ENCODE measurements at regions not wholly inside any gene's neighbourhood (a gene's known extent, or its start where the extent isn't known, plus 50 kb on each side); places are given as distances from the start of the nearest gene placed in this dataset.

- intact Hi-C loops (cut with micrococcal nuclease; ENCODE audit: unreplicated experiment), result no loop called here
- Histone ChIP-seq H3K4me2 (ENCODE audit: low read length) (no peak overlapping the region), H3K4me3 (ENCODE audit: low read depth, low read length, poor library complexity, severe bottlenecking) (no peak overlapping the region), H3K9me2 (ENCODE audit: insufficient read depth, low read length) (no peaks in the 10 kb centered on the region), H3K27ac (ENCODE audit: low read depth, low read length, poor library complexity, severe bottlenecking) (no peak overlapping the region), H3K4me1 (ENCODE audit: insufficient read depth, low read length, poor library complexity, severe bottlenecking) (no peaks in the 10 kb centered on the region), H2AFZ (ENCODE audit: low read length) (no peak overlapping the region), H3K79me2 (ENCODE audit: insufficient read depth, low read depth, low read length) (no peaks in the 10 kb centered on the region), H3K36me3 (ENCODE audit: insufficient read depth, low read length) (no peaks in the 10 kb centered on the region), H3K9me3 (ENCODE audit: low read length) (no peaks in the 10 kb centered on the region), H4K20me1 (ENCODE audit: insufficient read depth, low read length) (no peaks in the 10 kb centered on the region)
- ChIA-PET CTCF (ENCODE audit: unreplicated experiment) (no interaction called here), POLR2A (no interaction called here)
- BruUV-seq (replicated peaks), result no TSS peak
- DNase-seq (ENCODE audit: low spot score), result no peak
- TF ChIP-seq EZH2phosphoT487 (IDR thresholded peaks at IDR 0.05; ENCODE audit: borderline replicate concordance, low read depth, low read length) (no peak), CTCF (conservative IDR thresholded peaks at IDR 0.05; ENCODE audit: low read length) (no peak)
These were observed 464.2 kb upstream of the PIK3C3 start for GRCh38 chr18:41490861-41491260.

- intact Hi-C loops (cut with micrococcal nuclease; ENCODE audit: unreplicated experiment), result no loop called here
- H3K27ac ChIP-seq (ENCODE audit: low read depth, low read length, poor library complexity, severe bottlenecking), result no peak overlapping the region
- ChIA-PET CTCF (ENCODE audit: unreplicated experiment) (no interaction called here), POLR2A (no interaction called here)
- H3K9me2 ChIP-seq (ENCODE audit: insufficient read depth, low read length), result no peaks in the 10 kb centered on the region
- no peak overlapping the region for H2AFZ ChIP-seq (ENCODE audit: low read length)
- TF ChIP-seq CTCF (conservative IDR thresholded peaks at IDR 0.05; ENCODE audit: low read length) (no peak), EZH2phosphoT487 (IDR thresholded peaks at IDR 0.05; ENCODE audit: borderline replicate concordance, low read depth, low read length) (no peak)
- no peak overlapping the region for H3K4me3 ChIP-seq (ENCODE audit: low read depth, low read length, poor library complexity, severe bottlenecking)
- DNase-seq (ENCODE audit: low spot score), result no peak
- H3K4me2 ChIP-seq (ENCODE audit: low read length), result no peak overlapping the region
- H3K36me3 ChIP-seq (ENCODE audit: insufficient read depth, low read length), result no peaks in the 10 kb centered on the region
- no peaks in the 10 kb centered on the region for H3K79me2 ChIP-seq (ENCODE audit: insufficient read depth, low read depth, low read length)
- H4K20me1 ChIP-seq (ENCODE audit: insufficient read depth, low read length), result no peaks in the 10 kb centered on the region
- no TSS peak for BruUV-seq (replicated peaks)
- no peaks in the 10 kb centered on the region for H3K4me1 ChIP-seq (ENCODE audit: insufficient read depth, low read length, poor library complexity, severe bottlenecking)
- H3K9me3 ChIP-seq (ENCODE audit: low read length), result no peaks in the 10 kb centered on the region
These were observed 468.5 kb upstream of the PIK3C3 start for GRCh38 chr18:41486575-41486974.

GRCh38 chr18:41484069-41484468 lies 471.0 kb upstream of the PIK3C3 start:
- H4K20me1 ChIP-seq (ENCODE audit: insufficient read depth, low read length), result no peaks in the 10 kb centered on the region
- intact Hi-C loops (cut with micrococcal nuclease; ENCODE audit: unreplicated experiment), result no loop called here
- no peak overlapping the region for H2AFZ ChIP-seq (ENCODE audit: low read length)
- CTCF ChIA-PET (ENCODE audit: unreplicated experiment), result no interaction called here
- DNase-seq (ENCODE audit: low spot score), result no peak
- TF ChIP-seq EZH2phosphoT487 (IDR thresholded peaks at IDR 0.05; ENCODE audit: borderline replicate concordance, low read depth, low read length), result no peak
- H3K4me2 ChIP-seq (ENCODE audit: low read length), result no peak overlapping the region
- POLR2A ChIA-PET, result no interaction called here
- H3K9me3 ChIP-seq (ENCODE audit: low read length), result no peaks in the 10 kb centered on the region
- no peaks in the 10 kb centered on the region for H3K79me2 ChIP-seq (ENCODE audit: insufficient read depth, low read depth, low read length)
- no peak overlapping the region for H3K4me3 ChIP-seq (ENCODE audit: low read depth, low read length, poor library complexity, severe bottlenecking)
- no peak overlapping the region for H3K27ac ChIP-seq (ENCODE audit: low read depth, low read length, poor library complexity, severe bottlenecking)
- H3K36me3 ChIP-seq (ENCODE audit: insufficient read depth, low read length), result no peaks in the 10 kb centered on the region
- BruUV-seq (replicated peaks), result no TSS peak
- H3K4me1 ChIP-seq (ENCODE audit: insufficient read depth, low read length, poor library complexity, severe bottlenecking), result no peaks in the 10 kb centered on the region
- no peaks in the 10 kb centered on the region for H3K9me2 ChIP-seq (ENCODE audit: insufficient read depth, low read length)
